NOMO-1 treated with DMSO at 0.1 percent for 48 hours (cell line): ENCODE measurements at regions not wholly inside any gene's neighbourhood (a gene's known extent, or its start where the extent isn't known, plus 50 kb on each side); places are given as distances from the start of the nearest gene placed in this dataset.

ENCODE experiments used
- DNase-seq: peaks from one replicate; lab custom pipeline; 2025; ENCODE audit not compliant: unreplicated experiment; lab: John Stamatoyannopoulos, UW

DNA sequence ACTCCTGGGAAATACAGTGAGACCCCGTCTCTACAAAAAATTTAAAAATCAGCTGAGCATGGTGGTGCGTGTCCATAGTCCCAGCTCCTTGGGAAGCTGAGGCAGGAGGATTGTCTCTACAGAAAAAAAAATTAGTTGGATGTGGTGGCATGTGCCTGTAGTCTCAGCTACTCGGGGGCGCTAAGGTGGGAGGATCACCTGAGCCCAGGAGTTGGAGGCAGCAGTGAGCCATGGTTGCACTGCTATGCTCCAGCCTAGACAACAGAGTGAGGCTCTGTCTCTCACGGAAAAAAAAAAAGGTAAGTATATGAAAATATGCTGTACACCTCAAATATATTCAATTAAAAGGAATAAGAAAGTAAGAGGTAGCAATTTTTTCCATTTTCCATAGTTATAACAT lies 92.5 kb upstream of the TGIF1 start:
- no peak for DNase-seq

GRCh38 chr18:3358310-3358709 lies 91.7 kb upstream of the TGIF1 start:
- no peak for DNase-seq

- no peak for DNase-seq
Observed at GRCh38 chr18:3360211-3360610, 89.8 kb upstream of the TGIF1 start.

- DNase-seq, result no peak
Observed at GRCh38 chr18:3367491-3368091, 82.4 kb upstream of the TGIF1 start.

- DNase-seq, result no peak
Observed at GRCh38 chr18:3368193-3368592, 81.8 kb upstream of the TGIF1 start.

DNA sequence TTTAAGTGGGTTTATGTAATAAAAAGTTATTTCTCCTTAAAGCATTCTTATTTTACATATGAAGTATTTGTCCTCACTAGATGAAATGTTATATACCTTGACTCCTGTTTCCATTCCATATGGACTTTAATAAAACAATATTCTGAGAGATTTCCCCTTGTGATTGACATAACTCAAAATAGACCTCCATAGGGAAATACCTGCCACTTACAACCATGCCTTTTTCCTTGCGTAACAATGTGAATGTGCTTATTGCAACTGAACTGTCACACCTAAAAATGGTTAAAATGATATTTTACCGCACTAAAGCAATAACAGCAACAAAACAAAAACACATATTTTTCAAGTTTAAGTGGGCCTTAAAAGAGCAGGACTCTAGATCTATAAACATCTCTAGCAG lies 70.3 kb upstream of the TGIF1 start:
- DNase-seq, result no peak

DNA sequence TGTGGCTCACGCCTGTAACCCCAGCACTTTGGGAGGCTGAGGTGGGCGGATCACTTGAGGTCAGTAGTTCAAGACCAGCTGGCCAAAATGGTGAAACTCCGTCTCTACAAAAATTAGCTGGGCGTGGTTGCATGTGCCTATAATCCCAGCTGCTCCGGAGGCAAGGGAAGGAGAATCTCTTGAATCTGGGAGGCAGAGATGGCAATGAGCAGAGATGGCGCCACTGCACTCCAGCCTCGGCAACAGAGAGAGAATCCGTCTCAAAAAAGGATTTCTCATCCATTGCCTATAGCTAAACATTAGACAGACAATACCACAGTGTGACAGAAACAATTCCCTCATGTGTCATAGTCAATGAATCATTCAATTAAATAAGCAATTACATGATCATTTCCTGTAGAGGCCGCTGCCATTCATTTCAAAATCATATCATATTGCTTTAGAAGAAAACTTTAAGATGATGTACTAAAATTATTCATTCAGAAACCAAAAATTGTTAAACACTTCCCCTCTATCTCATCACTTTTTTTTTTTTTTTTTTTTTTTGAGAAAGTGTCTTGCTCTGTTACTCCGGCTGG lies 69.5 kb upstream of the TGIF1 start:
- DNase-seq, result no peak

GRCh38 chr18:3383381-3383915 lies 66.5 kb upstream of the TGIF1 start:
- no peak for DNase-seq

DNA sequence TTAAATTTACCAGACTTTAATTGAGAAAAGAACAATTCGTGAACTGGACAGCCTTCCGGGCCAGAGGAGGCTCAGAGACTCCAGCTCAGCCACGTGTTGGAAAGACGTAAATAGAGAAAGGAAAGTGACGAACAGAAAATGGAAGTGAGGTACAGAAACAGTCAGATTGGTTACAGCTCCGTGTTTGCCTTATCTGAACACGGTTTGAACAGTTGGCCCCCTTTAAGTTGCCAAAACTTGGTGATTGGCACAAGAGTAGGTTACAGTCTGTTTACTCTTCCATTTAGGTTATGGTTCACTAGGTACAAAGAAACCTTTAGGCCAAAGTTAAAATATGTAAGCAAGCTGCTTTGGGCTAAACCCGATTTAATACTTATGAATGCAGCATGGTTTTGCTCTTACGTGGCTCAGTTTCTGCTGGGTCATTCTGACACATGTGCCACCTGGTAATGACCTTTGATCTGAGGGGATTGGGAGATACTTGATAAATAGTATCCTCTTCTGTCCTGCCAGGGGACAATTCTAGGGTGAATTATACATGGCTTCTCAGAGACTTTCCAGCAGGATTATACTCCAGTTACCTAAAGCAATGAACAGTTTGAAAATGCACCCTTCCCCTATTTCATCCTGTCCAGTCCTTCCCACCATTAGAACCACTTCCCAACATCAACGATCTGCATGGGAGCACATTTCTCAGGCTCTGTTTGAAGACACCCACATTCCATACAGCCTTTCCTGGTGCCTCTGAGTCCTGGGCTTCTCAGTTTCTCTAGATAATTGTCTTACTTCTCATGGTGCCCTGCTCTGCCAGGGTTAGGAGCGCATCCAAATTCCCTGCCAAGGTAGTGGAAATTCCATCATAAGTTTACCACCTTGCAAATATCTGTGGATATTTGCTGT lies 65.1 kb upstream of the TGIF1 start:
- DNase-seq, result no peak

- DNase-seq, result no peak
Observed at GRCh38 chr18:3388323-3388722, 61.6 kb upstream of the TGIF1 start.

DNA sequence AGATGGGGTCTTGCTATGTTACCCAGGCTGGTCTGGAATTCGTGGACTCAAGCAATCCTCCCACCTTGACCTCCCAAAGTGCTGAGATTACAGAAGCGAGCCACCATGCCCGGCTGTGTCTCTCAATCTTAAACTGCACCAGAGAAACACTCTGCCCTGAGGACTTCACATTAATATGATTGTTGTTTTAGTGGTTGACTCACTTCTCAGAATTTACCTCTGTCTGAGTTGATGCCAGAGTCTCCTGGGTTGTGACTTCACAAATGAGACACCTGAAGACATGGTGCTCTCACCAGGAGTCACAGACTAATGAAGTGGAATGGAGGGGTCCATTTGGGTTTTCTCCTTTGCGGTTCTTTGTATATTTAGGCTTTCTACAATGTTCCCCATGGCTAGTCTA lies 61.0 kb upstream of the TGIF1 start:
- DNase-seq, result no peak

DNA sequence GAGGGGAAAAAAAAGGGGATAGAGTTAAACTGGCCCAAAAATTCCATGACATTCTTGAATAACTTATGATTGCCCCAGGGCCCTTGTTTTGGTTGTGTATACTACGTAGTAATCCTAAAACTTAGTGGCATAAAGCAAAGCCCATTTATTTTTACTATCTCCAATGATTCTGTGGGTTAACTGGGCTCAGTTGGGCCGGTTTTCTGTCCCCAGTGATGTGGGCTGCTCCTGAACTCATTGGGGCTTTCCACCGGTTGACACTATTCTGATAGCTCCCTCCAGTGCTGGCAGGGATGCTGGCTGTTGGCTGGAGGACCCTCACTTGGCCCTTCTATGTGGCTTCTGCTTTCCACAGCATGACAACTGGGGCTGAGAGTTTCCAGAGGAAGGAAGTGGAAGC lies 60.0 kb upstream of the TGIF1 start:
- DNase-seq, result no peak

DNA sequence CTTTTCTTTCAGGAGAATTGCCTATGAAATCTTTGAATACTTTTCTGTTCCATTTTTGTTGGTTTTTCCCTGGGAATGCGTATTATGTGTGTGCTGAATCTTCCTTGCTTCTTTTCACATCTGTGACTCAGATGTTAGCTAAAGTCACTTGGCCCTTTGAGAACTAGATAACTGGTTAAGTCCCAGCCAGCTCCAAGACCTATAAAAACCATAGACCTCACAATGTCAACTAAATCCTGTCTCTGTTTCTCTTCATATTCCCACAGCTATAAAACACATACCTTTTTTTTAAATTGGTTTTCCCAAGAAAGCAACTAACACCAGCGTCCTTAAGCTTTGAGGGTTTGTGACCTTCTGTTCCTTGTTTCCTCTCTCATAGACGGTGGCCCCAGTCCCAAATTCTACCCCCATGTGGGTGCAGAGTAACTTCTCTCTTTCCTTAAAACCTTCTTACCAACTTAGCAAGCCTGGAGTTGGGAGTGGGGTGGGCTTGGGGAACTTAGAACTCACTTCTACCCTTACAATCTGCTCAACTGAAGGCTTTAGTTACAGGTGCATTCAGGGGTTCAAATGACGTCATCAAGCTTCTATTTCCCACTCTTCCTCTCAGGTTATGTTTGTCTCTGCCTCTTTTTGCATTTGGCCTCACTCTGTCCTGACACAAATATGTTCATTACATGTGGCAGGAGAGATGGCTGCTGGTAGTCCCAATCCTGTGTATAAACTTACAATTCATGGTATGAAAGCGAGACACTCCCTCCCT lies 58.1 kb upstream of the TGIF1 start:
- no peak for DNase-seq

- no peak for DNase-seq
Observed at GRCh38 chr18:3392467-3392855, 57.5 kb upstream of the TGIF1 start.

GRCh38 chr18:3394648-3395047 lies 55.3 kb upstream of the TGIF1 start:
- no peak for DNase-seq

GRCh38 chr18:3395466-3395865 lies 54.5 kb upstream of the TGIF1 start:
- no peak for DNase-seq

DNA sequence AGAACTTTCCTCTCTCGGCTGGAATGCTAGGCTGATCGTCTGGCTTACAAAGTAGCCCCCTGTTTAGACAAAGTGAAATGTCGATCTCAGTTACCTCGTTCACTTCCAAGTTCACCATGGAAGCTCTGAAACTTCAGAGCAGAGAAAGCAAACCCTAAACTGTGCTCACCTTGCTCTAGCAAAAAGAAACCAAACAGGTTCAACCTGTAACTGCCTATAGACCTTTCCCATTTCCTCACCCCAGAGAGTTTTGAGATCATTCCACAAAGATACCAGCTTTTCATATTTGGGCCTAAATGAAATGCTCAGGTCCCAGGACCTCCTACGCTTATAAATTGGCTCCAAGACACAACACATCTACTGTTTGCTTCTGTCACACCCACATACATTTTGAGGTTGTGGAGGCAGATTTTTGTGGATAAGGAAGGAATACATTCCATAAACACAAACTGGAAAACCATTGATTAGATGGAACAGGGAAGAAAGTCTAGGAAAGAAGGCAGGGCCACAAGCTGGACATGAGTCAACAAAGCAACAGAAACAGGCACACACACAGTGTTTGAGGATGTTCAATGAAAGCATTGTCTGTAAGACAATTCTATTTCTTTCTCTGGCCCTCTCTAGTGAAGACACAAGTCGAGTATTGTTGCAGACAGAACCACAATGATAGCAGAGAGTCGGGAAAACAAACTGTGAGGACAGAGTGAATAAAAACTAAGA lies 52.8 kb upstream of the TGIF1 start:
- DNase-seq, result no peak

GRCh38 chr18:3397786-3398185 lies 52.2 kb upstream of the TGIF1 start:
- no peak for DNase-seq
